Upper lobe of left lung (tissue), 6 donors: ENCODE measurements at regions not wholly inside any gene's neighbourhood (a gene's known extent, or its start where the extent isn't known, plus 50 kb on each side); places are given as distances from the start of the nearest gene placed in this dataset.
"Not testable (repeated sequence)": the region's sequence is repeated elsewhere in the genome, so short reads cannot be mapped to it uniquely, and the experiment has no call there.

ENCODE experiments used
- ATAC-seq, 2 donors: fragments of 200-7000 bp; cut with Tn5 transposase; one replicate each; pipeline ENCODE4 v1.9.1; 2022; ENCODE audit warnings: mild to moderate bottlenecking in 2 of 2, moderate library complexity in 2 of 2; ENCODE audit not compliant: low FRiP score in 2 of 2
- DNase-seq, 2 donors: peaks; one replicate each; pipeline ENCODE4 v3.0.0-alpha.2; 2019 to 2020
- H3K27ac ChIP-seq, 4 donors: fragments of 200-600 bp; sonication (generic); one replicate each; pipeline ENCODE4 v1.5.1; 2016 to 2019
- H3K27me3 ChIP-seq, 4 donors: fragments of 200-600 bp; sonication (generic); one replicate each; pipeline ENCODE4 v1.5.1; 2017 to 2019
- H3K36me3 ChIP-seq, 4 donors: fragments of 200-600 bp; sonication (generic); one replicate each; pipeline ENCODE4 v1.5.1; 2016 to 2019
- H3K4me1 ChIP-seq, 4 donors: fragments of 200-600 bp; sonication (generic); one replicate each; pipeline ENCODE4 v1.5.1; 2018 to 2019
- H3K4me3 ChIP-seq, 4 donors: fragments of 200-600 bp; sonication (generic); one replicate each; pipeline ENCODE4 v1.5.1; 2017 to 2019; ENCODE audit warnings: mild to moderate bottlenecking in 2 of 4, moderate library complexity in 1 of 4
- H3K9me3 ChIP-seq, 4 donors: fragments of 200-600 bp; sonication (generic); one replicate each; pipeline ENCODE4 v1.5.1; 2018 to 2019
- EP300 ChIP-seq, 4 donors: sonication (generic); formaldehyde crosslinking; IDR thresholded peaks; one replicate each; pipeline ENCODE4 v1.5.1; 2017; ENCODE audit warnings: antibody characterized with exemption in 4 of 4, control low read depth in 2 of 4
- POLR2A ChIP-seq, 4 donors: fragments of 450-650 bp; IDR thresholded peaks; one replicate each; pipeline ENCODE4 v1.5.1; 2016 to 2017; ENCODE audit warnings: antibody characterized with exemption in 4 of 4, mild to moderate bottlenecking in 2 of 4
- POLR2AphosphoS5 ChIP-seq, 2 donors: sonication (generic); formaldehyde crosslinking; IDR thresholded peaks; one replicate each; pipeline ENCODE4 v1.5.1; 2017; ENCODE audit warnings: antibody characterized with exemption in 2 of 2
- WGBS, 2 donors: methylation state at CpG; one replicate each; pipeline ENCODE4 v1.1.5; 2017 to 2018; 5-methylcytosine and 5-hydroxymethylcytosine counted together
- TF ChIP-seq, protein P1 (sequence below), 6 experiments: fragments of 450-650 bp in 4 of 6; fragments of 200-600 bp in 2 of 6; sonication (generic) in 2 of 6; IDR thresholded peaks; one replicate each; pipeline ENCODE4 v1.5.1; 2016 to 2019; ENCODE audit warnings: antibody characterized with exemption in 6 of 6
- donor health status: DM: no; HTN: no; CAD: no; lungs with moderate emphysema.
- donor health status: DM: no; HTN: yes; CAD: no; lungs with severe emphysema.

DNA sequence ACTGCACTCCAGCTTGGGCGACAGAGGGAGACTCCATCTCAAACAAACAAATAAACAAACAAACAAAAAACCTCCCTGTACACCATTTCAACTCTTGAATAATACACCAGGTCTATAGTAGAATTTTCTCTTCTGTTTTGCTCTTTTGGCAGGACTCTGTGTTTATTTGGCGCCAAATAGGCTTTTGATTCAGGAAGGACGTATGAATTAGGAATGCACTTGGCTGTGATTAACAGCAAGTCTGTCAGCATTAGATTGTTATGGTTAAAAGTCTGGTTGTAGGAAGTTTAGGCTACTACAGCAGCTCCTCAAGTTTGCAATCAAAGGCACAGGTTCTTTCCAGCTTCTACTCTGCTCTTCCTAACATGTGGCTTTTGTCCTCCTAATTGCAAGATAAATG, 113.8 kb upstream of the KCNK1 start:
- no peak for ATAC-seq
- 72 to 80% methylated on average over 3 of the region's 3 CpGs for WGBS, 2 donors
- no peak for DNase-seq

DNA sequence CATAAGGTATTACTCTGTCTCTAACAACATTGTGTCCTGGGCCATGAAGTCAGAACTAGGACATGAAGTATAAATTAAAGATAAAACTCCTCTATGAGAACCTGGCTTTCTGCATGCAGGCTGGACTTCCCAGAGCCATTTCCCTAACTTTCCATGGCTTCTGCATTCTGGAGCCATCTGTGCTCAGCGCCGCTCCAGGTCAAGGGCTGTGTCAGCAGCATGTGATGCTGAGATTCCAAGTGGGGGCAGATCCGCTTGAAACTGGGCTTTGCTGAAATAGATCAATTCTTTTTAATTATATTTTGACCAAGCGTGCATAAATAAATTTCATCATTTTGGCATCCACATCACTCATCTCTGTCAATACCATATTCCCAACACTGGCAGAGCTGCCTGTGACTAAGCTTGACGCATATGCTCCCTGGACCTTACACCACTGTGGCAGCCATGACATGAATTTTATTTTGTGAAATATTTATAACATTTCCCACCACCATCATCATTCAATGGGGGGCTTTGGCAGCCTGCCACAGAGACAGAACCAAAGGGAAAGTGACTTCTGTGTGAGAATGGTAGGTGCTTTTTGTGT, 110.4 kb upstream of the KCNK1 start:
- H3K4me3 ChIP-seq = no peak overlapping the region
- TF ChIP-seq POLR2A (IDR thresholded peaks at IDR 0.05) (no peak), POLR2AphosphoS5 (IDR thresholded peaks at IDR 0.05) (no peak)
- 92% methylated on average over 5 of the region's 5 CpGs for WGBS, 2 donors
- no peak for DNase-seq
- H3K4me1 ChIP-seq = no peaks in the 10 kb centered on the region
- no peak overlapping the region for H3K27ac ChIP-seq
- no peaks in the 10 kb centered on the region for H3K27me3 ChIP-seq
- no peaks in the 10 kb centered on the region for H3K36me3 ChIP-seq
- no peak for ATAC-seq
- H3K9me3 ChIP-seq = no peaks in the 10 kb centered on the region

More for the DNA sequence above, 113.8 kb upstream of the KCNK1 start:
- Histone ChIP-seq H3K27me3 (no peaks in the 10 kb centered on the region), H3K27ac (no peak overlapping the region), H3K36me3 (no peaks in the 10 kb centered on the region), H3K9me3 (no peaks in the 10 kb centered on the region), H3K4me1 (no peaks in the 10 kb centered on the region), H3K4me3 (no peak overlapping the region)
- no peak for TF ChIP-seq POLR2A (IDR thresholded peaks at IDR 0.05)
- TF ChIP-seq EP300 (IDR thresholded peaks at IDR 0.05) = no peak
- TF ChIP-seq, protein P1, sequence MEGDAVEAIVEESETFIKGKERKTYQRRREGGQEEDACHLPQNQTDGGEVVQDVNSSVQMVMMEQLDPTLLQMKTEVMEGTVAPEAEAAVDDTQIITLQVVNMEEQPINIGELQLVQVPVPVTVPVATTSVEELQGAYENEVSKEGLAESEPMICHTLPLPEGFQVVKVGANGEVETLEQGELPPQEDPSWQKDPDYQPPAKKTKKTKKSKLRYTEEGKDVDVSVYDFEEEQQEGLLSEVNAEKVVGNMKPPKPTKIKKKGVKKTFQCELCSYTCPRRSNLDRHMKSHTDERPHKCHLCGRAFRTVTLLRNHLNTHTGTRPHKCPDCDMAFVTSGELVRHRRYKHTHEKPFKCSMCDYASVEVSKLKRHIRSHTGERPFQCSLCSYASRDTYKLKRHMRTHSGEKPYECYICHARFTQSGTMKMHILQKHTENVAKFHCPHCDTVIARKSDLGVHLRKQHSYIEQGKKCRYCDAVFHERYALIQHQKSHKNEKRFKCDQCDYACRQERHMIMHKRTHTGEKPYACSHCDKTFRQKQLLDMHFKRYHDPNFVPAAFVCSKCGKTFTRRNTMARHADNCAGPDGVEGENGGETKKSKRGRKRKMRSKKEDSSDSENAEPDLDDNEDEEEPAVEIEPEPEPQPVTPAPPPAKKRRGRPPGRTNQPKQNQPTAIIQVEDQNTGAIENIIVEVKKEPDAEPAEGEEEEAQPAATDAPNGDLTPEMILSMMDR (IDR thresholded peaks at IDR 0.05) = no peak
- TF ChIP-seq POLR2AphosphoS5 (IDR thresholded peaks at IDR 0.05) = no peak

DNA sequence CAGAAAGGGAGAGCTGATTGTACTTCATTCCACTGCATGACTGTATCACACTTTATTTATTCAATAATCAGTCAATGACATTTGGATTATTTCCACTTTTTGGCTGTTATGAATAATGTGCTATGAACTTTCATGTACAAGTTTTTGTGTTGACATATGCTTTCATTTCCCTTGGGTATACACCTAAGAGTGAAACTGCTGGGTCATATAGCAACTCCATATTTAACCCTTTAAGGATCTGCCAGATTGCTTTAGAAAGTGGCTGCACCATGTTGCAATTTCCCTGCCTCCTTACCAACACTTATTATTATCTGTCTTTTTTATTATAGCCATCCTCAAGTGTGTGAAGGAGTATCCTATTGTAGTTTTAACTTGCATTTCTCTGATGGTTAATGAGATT, 108.8 kb upstream of the KCNK1 start:
- TF ChIP-seq, protein P1 (IDR thresholded peaks at IDR 0.05) = no peak
- TF ChIP-seq POLR2AphosphoS5 (IDR thresholded peaks at IDR 0.05) = no peak
- TF ChIP-seq POLR2A (IDR thresholded peaks at IDR 0.05) = no peak
- TF ChIP-seq EP300 (IDR thresholded peaks at IDR 0.05) = no peak
- H3K4me3 ChIP-seq = no peak overlapping the region
- no peaks in the 10 kb centered on the region for H3K9me3 ChIP-seq
- no peaks in the 10 kb centered on the region for H3K27me3 ChIP-seq
- H3K36me3 ChIP-seq = no peaks in the 10 kb centered on the region
- no peak for ATAC-seq
- H3K27ac ChIP-seq = no peak overlapping the region
- no peak for DNase-seq
- H3K4me1 ChIP-seq = no peaks in the 10 kb centered on the region

DNA sequence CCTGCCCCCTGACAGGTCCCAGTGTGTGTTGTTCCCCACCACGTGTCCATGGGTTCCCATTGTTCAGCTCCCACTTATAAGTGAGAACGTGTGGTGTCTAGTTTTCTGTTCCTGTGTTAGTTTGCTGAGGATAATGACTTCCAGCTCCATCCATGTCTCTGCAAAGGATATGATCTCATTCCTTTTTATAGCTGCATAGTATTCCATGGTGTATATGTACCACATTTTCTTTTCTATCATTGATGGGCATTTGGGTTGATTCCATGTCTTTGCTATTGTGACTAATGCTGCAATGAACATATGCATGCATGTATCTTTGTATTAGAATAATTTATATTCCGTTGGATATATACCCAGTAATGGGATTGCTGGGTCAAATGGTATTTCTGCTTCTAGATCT, 108.0 kb upstream of the KCNK1 start:
- not testable (repeated sequence) for H3K27me3 ChIP-seq, ATAC-seq, H3K4me3 ChIP-seq, H3K4me1 ChIP-seq, DNase-seq, H3K27ac ChIP-seq, H3K9me3 ChIP-seq, H3K36me3 ChIP-seq
- WGBS, 2 donors = 80 to 91% methylated on average over 3 of the region's 3 CpGs

DNA sequence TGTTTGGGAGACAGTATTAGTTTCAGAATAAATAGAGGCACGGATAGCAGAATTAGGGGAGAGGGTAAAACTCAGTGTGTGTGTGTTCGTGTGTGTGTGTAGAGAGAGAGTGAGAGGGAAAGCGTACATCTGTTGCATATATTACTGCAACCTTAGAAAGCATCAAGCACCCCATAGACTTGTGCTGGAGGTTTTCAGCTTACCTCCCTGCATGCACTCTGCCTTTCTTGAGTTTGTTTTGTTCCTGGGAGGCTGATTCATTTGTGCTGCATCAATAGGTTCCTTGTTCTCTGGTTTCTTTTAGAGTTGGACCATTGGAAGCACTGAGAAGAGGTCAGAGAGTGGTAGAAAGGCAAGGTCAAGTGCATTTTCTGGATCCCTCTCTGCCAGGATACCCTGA, 104.4 kb upstream of the KCNK1 start:
- no peak overlapping the region for H3K4me3 ChIP-seq
- H3K36me3 ChIP-seq = no peaks in the 10 kb centered on the region
- no peaks in the 10 kb centered on the region for H3K9me3 ChIP-seq
- WGBS, 2 donors = 55 to 66% methylated on average over 3 of the region's 3 CpGs
- H3K27me3 ChIP-seq = no peaks in the 10 kb centered on the region
- H3K27ac ChIP-seq = no peak overlapping the region
- H3K4me1 ChIP-seq = no peaks in the 10 kb centered on the region
- TF ChIP-seq EP300 (IDR thresholded peaks at IDR 0.05) (no peak), POLR2A (IDR thresholded peaks at IDR 0.05) (no peak), POLR2AphosphoS5 (IDR thresholded peaks at IDR 0.05) (no peak)
- TF ChIP-seq, protein P1 (IDR thresholded peaks at IDR 0.05) = no peak
- ATAC-seq (no peak), DNase-seq (no peak)

DNA sequence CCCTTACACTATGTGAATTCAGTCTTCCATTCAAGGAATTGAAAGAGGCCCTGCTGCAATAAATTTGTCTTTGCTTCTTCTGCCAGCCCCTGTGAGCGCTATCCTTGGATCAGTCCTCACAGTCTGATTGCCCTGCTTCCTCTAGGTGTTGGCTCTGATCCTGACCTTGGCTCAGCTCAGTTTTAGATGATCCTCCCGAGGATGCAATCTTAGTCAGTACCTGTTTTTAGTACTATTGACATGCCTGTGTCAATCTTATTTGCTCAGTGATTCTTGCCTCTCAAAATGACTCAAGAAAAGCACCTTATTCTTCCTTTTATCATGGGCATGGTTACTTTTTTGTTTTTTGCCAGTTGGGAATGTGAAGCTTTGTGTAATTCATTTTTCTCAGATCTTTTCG, 101.4 kb upstream of the KCNK1 start:
- WGBS, 2 donors = 71 to 73% methylated on average over 3 of the region's 3 CpGs
- no peaks in the 10 kb centered on the region for H3K27me3 ChIP-seq
- H3K27ac ChIP-seq = no peak overlapping the region
- no peak for ATAC-seq
- TF ChIP-seq, protein P1 (IDR thresholded peaks at IDR 0.05) = no peak
- no peak for TF ChIP-seq EP300 (IDR thresholded peaks at IDR 0.05)
- TF ChIP-seq POLR2A (IDR thresholded peaks at IDR 0.05) = no peak
- no peak for TF ChIP-seq POLR2AphosphoS5 (IDR thresholded peaks at IDR 0.05)
- no peak overlapping the region for H3K4me3 ChIP-seq
- H3K4me1 ChIP-seq = no peaks in the 10 kb centered on the region
- no peak for DNase-seq
- no peaks in the 10 kb centered on the region for H3K36me3 ChIP-seq
- H3K9me3 ChIP-seq = no peaks in the 10 kb centered on the region
